GM12878 (cell line): ENCODE measurements at regions not wholly inside any gene's neighbourhood (a gene's known extent, or its start where the extent isn't known, plus 50 kb on each side); places are given as distances from the start of the nearest gene placed in this dataset.

Experiments
- ATAC-seq: fragments of 200-7000 bp; cut with Tn5 transposase; 3 replicates; pipeline ENCODE4 v1.9.1; 2020; ENCODE audit warnings: mild to moderate bottlenecking, moderate library complexity
- BruUV-seq: library from RNA; stranded (reverse); fragments of 400-500 nt; replicated peaks from 2 replicates; lab custom pipeline; 2021; lab: Mats Ljungman, UMichigan
- CTCF ChIA-PET: fragments of 300-600 bp; sonication (Branson Sonifier 250); formaldehyde crosslinking; extraction: SDS; loops from one replicate; lab custom pipeline; 2021; ENCODE audit warnings: inconsistent platforms; lab: Yijun Ruan, JAX
- POLR2A ChIA-PET: fragments of 350-600 bp; formaldehyde crosslinking; extraction: SDS; loops from one replicate; lab custom pipeline; 2021; ENCODE audit warnings: inconsistent platforms; lab: Charles Lee
- RAD21 ChIA-PET: fragments of 300-600 bp; sonication (Branson Sonifier 250); formaldehyde crosslinking; loops from one replicate; lab custom pipeline; 2023; ENCODE audit warnings: antibody characterized with exemption; ENCODE audit not compliant: unreplicated experiment; lab: Charles Lee
- SMC1A ChIA-PET: fragments of 300-600 bp; sonication (Branson Sonifier 250); formaldehyde crosslinking; loops from one replicate; lab custom pipeline; 2023; ENCODE audit not compliant: unreplicated experiment, uncharacterized antibody; lab: Charles Lee
- DNase-seq: peaks from one replicate; pipeline ENCODE4 v3.0.0-alpha.2; 2011; ENCODE audit warnings: low read depth, low spot score
- FAIRE-seq: peaks from 3 replicates; lab custom pipeline; 2011; peaks lifted over from hg19 to GRCh38; lab: Jason Lieb, UNC
- H2AFZ ChIP-seq: 2 replicates; pipeline ENCODE4 v1.6.0; 2011; ENCODE audit warnings: low read depth, low read length, control low read depth; ENCODE audit not compliant: control insufficient read depth
- H3K27ac ChIP-seq: 2 replicates; pipeline ENCODE4 v1.5.1; 2011; ENCODE audit warnings: control low read depth; ENCODE audit not compliant: control insufficient read depth, insufficient read depth
- H3K27me3 ChIP-seq, 2 experiments: replicated peaks in 1 of 2; 2 replicates each; pipeline versions ENCODE4 v1.6.0 to v1.6.1; 2011; ENCODE audit warnings: low read length in 1 of 2; ENCODE audit not compliant: control insufficient read depth in 2 of 2, insufficient read depth in 2 of 2
- H3K36me3 ChIP-seq, 2 experiments: 2 replicates each; pipeline ENCODE4 v1.5.1; 2011; ENCODE audit warnings: low read length in 1 of 2; ENCODE audit not compliant: control insufficient read depth in 2 of 2, insufficient read depth in 2 of 2
- H3K4me1 ChIP-seq: 2 replicates; pipeline ENCODE4 v1.6.1; 2011; ENCODE audit warnings: mild to moderate bottlenecking, low read length, moderate library complexity, mixed read lengths; ENCODE audit not compliant: control insufficient read depth, insufficient read depth
- H3K4me2 ChIP-seq: 2 replicates; pipeline ENCODE4 v1.6.0; 2011; ENCODE audit warnings: control low read depth; ENCODE audit not compliant: control insufficient read depth, insufficient read depth
- H3K4me3 ChIP-seq: fragments of 200-600 bp; sonication (generic); 2 replicates; pipeline ENCODE4 v1.5.1; 2016
- H3K79me2 ChIP-seq: 2 replicates; pipeline ENCODE4 v1.6.0; 2011; ENCODE audit warnings: low read length; ENCODE audit not compliant: control insufficient read depth, insufficient read depth
- H3K9ac ChIP-seq: 2 replicates; pipeline ENCODE4 v1.8.0; 2011; ENCODE audit warnings: low read length, control low read depth, mixed read lengths; ENCODE audit not compliant: control insufficient read depth, insufficient read depth
- H3K9me3 ChIP-seq: replicated peaks from 3 replicates; pipeline ENCODE4 v1.5.1; 2011; ENCODE audit warnings: mild to moderate bottlenecking, low read length; ENCODE audit not compliant: control insufficient read depth, insufficient read depth
- H4K20me1 ChIP-seq: 2 replicates; pipeline ENCODE4 v1.6.0; 2011; ENCODE audit not compliant: control insufficient read depth, insufficient read depth
- ATF7 ChIP-seq: fragments of 450-650 bp; IDR thresholded peaks from 2 replicates; pipeline ENCODE4 v1.6.1; 2016; ENCODE audit warnings: low read depth, mild to moderate bottlenecking
- EED ChIP-seq: sonication (generic); IDR thresholded peaks from 2 replicates; pipeline ENCODE4 v1.6.1; 2016; ENCODE audit warnings: antibody characterized with exemption, low read depth
- ETV6 ChIP-seq, 2 experiments: fragments of 450-650 bp in 1 of 2; IDR thresholded peaks in 1 of 2; conservative IDR thresholded peaks in 1 of 2; 2 replicates each; pipeline ENCODE4 v1.6.1; 2014; ENCODE audit warnings: antibody characterized with exemption in 1 of 2, borderline replicate concordance in 1 of 2, low read depth in 1 of 2, mild to moderate bottlenecking in 1 of 2, moderate library complexity in 1 of 2
- JUND ChIP-seq: IDR thresholded peaks from 2 replicates; pipeline ENCODE4 v1.6.1; 2012; ENCODE audit warnings: low read depth, mild to moderate bottlenecking, low read length, improper control_type of control experiment, moderate library complexity
- LARP7 ChIP-seq: fragments of 450-650 bp; IDR thresholded peaks from 2 replicates; pipeline ENCODE4 v1.6.1; 2017; ENCODE audit warnings: mild to moderate bottlenecking
- MTA2 ChIP-seq: fragments of 450-650 bp; IDR thresholded peaks from 2 replicates; pipeline ENCODE4 v1.6.1; 2016; ENCODE audit warnings: low read depth, mild to moderate bottlenecking, moderate library complexity
- RBBP5 ChIP-seq: fragments of 200-600 bp; sonication (generic); conservative IDR thresholded peaks from 2 replicates; pipeline ENCODE4 v1.6.1; 2016
- SRF ChIP-seq, 2 experiments: IDR thresholded peaks; 2 replicates each; pipeline ENCODE4 v1.6.1; 2011; ENCODE audit warnings: low read depth in 2 of 2, low read length in 2 of 2, mild to moderate bottlenecking in 1 of 2, moderate library complexity in 1 of 2
- YY1 ChIP-seq: IDR thresholded peaks from 2 replicates; pipeline ENCODE4 v1.6.1; 2011; ENCODE audit warnings: low read depth, mild to moderate bottlenecking, low read length
- ZNF207 ChIP-seq: fragments of 450-650 bp; IDR thresholded peaks from 2 replicates; pipeline ENCODE4 v1.6.1; 2014; ENCODE audit warnings: antibody characterized with exemption, mild to moderate bottlenecking, borderline replicate concordance
- WGBS: methylation state at CpG from one replicate; pipeline ENCODE4 v1.1.6; 2016; ENCODE audit warnings: low lambda C conversion rate; ENCODE audit not compliant: insufficient replicate concordance, insufficient coverage; ENCODE audit errors: missing lambda C conversion rate; 5-methylcytosine and 5-hydroxymethylcytosine counted together
- in situ Hi-C: fragments of 300-500 bp; cut with MboI; formaldehyde crosslinking; loops from 9 replicates; pipeline ENCODE4 v1.14.3; 2018; ENCODE audit warnings: mixed read lengths
- intact Hi-C: fragments of 100-400 bp; cut with micrococcal nuclease; formaldehyde crosslinking; loops from one replicate; pipeline ENCODE4 v1.14.2; 2022; ENCODE audit not compliant: unreplicated experiment

- ATAC-seq = no peak
- Histone ChIP-seq H3K4me3 (no peak overlapping the region), H3K36me3 (no peaks in the 10 kb centered on the region), H2AFZ (no peak overlapping the region), H3K9ac (no peak overlapping the region), H4K20me1 (no peaks in the 10 kb centered on the region; the same call in 1 of the 2 replicates), H3K4me2 (no peak overlapping the region), H3K9me3 (no peaks in the 10 kb centered on the region), H3K27me3 (no peaks in the 10 kb centered on the region), H3K79me2 (no peaks in the 10 kb centered on the region), H3K4me1 (no peaks in the 10 kb centered on the region), H3K27ac (no peak overlapping the region)
- ChIA-PET CTCF (interaction anchor here (1.0 to 5.1 kb wide), 7 partner anchors 11 to 86 kb away, joined by 3 to 80 read pairs (median 4); no protein-coding TSS in a partner anchor), SMC1A (interaction anchor here (0.8 to 4.8 kb wide), 3 partner anchors 7 to 222 kb away, joined by 3 to 35 read pairs (median 11); no protein-coding TSS in a partner anchor), RAD21 (interaction anchor here (0.8 to 1.6 kb wide), 3 partner anchors 81 to 599 kb away, joined by 3 to 4 read pairs (median 3); partner anchors contain the start of gene SPDL1), POLR2A (no interaction called here)
- intact Hi-C loops (no loop called here), in situ Hi-C loops (loop anchor here (5.0 to 10.0 kb wide), 2 partner anchors 80 to 487 kb away; no protein-coding TSS in a partner anchor)
- no peak for DNase-seq
- no TSS peak for BruUV-seq
- no peak for FAIRE-seq
- 96% methylated on average over 2 of the region's 2 CpGs for WGBS
- no peak for TF ChIP-seq ATF7
- no peak for TF ChIP-seq EED
- TF ChIP-seq MTA2 = no peak
- TF ChIP-seq SRF (IDR thresholded peaks at IDR 0.05; ENCODE audit: low read depth in 2 of 2, low read length in 2 of 2) = no peak
- TF ChIP-seq YY1 = no peak
- TF ChIP-seq ZNF207 = no peak
- TF ChIP-seq RBBP5 = no peak
- TF ChIP-seq ETV6 (conservative IDR thresholded peaks at IDR 0.05 in 1 of 2, IDR thresholded peaks at IDR 0.05 in 1 of 2; ENCODE audit: borderline replicate concordance in 1 of 2, low read depth in 1 of 2) = no peak
- TF ChIP-seq LARP7 = no peak
- no peak for TF ChIP-seq JUND
These were observed 50.9 kb upstream of the C5orf58 start for GRCh38 chr5:170181902-170182301.
